HG03439 (cell line): ENCODE measurements at regions not wholly inside any gene's neighbourhood (a gene's known extent, or its start where the extent isn't known, plus 50 kb on each side); places are given as distances from the start of the nearest gene placed in this dataset.

ENCODE experiments used
- ATAC-seq: cut with Tn5 transposase; IDR thresholded peaks from one replicate; pipeline ENCODE4 v1.9.1; 2021; ENCODE audit warnings: mild to moderate bottlenecking, moderate library complexity; ENCODE audit not compliant: unreplicated experiment

DNA sequence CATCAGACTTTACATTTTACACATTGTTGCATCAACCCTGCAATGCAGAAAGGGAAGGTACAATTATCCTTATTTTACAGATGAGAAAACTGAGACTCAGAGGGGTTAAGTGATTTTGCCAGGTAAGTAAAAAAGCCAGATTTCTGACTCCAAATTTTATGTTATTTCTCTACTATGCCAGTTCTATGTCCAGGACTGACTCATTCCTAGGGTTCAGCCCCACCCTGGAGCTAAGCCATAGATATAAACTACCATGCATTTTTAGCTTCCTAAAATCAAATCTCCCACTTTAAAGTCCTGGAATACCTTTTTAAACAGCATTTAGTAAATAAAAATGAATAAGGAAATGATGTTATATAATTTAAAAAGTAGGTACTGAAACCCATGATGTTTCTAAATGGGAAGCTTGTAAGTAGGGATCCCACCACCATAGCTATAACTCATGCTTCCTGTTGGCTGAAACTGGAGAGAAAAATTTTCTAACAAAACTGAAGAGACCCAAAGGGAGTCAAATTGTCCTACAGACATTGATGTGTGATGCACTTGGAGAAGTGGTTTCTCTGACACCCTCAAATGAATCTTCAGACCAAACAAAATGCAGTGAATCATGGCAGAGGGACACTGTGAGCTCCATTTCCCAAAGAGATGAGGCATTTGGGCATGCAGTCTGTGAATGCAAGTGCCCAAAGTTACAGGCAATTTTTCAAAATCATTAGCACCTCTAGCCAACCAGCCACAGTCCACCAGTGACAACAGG is 301.7 kb upstream of the UMPS start:
- no peak for ATAC-seq

DNA sequence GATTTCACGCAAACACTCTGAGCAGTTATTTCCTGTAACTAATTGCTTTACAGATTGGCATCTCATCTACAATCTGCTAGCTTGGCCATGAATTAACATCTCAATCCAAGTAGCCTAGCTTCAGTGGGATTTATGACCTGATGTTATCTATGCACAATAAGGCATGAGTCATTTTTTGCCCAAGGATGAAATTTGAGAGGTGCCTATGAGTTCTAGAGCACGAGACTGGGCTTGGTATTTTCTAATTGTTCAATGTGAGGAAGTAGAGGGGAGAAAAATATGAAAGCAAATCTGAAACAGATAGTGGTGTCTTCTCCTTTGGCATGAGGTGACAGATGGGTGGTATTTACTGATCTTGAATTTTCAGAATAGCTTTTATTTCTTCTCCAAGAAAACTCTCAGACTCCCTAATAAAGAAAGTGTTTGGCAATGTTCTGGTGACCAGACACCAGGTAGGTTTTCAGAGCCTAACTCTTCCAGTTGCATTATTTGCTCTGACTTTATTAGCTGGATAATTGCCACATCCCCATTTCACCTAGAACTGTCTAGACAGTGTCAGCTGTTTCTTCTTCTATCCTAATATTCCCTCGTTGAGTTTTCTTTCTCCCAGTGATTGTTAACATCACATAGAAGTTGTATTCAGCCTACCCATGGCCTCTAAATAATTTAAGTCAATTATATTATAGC is 301.0 kb upstream of the UMPS start:
- ATAC-seq: no peak

DNA sequence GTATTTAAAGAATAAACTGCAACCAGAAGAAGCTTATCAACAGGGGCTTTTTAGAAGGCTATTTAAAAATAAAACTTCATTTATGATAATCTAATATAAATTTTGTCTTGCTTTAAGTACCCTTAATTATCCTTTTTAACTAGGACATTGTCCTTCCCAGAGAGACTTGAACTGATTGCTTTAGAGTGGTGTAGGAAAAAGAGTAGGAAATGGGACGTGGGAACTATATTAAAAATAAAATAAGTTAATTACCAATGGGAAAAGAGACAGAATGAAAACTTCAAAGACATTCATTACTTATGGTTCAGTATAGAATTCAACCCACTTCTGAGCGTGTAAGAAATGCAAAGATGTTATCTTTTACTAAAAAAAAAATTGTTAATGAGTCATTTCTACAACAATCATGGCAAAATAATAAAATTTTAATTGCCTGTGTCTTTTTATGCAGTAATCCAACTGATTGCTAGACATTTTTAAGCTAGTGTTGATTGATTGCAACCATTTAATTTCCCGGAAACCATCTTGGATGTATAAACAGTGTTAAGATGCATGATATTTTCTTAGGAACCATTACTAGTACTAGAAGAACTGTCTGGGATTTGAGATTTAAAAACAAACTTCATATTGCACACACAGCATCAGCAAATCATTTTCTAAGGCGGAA is 298.8 kb upstream of the UMPS start:
- ATAC-seq: no peak

DNA sequence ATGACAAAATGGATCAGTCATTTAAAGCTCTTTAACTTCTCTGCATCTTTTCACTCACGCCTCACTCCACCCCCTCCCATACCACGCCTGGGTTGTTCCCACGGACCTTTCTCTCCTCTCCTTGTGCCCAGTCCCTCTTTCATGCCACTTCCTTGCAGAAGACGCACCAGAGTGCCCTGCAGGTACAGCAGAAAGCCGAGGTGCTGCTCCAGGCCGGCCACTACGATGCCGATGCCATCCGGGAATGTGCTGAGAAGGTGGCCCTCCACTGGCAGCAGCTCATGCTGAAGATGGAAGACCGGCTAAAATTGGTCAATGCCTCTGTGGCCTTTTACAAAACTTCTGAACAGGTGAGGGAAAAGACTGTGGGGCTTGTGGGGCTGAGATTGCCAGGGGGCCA is 296.1 kb upstream of the UMPS start:
- no peak for ATAC-seq

DNA sequence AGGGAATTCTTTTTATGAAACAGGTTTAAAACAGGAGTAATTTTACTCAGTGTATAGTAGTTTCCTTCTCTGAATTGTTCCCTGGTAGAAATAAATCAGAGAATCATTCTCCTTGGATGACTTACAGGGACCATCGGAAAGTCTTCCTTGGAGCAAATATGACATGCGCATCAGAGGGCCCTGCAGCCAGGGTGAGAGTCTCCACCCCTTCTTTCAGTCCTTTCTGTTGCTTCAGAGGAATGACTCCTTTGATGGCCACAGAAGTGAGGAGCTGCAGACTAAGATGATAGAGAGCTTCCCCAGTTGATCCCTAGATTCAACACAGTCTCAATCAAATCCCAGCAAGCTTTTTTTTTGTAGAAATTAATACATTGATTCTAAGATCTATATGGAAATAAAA is 294.8 kb upstream of the UMPS start:
- no peak for ATAC-seq

DNA sequence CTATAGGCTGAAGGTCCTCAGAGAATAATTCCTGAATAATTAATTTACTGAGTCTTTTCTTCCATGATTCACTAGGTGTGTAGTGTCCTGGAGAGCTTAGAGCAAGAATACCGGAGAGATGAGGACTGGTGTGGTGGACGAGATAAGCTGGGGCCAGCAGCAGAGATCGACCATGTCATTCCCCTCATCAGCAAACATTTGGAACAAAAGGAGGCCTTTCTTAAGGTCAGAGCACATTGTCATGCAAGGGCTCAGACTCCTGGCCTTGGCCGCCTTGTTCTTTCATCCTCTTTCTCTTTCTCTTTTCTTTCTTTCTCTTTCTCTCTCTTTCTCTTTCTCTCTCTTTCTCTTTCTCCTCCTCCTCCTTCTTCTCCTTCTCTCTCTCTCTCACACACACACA is 291.4 kb upstream of the UMPS start:
- ATAC-seq: no peak

DNA sequence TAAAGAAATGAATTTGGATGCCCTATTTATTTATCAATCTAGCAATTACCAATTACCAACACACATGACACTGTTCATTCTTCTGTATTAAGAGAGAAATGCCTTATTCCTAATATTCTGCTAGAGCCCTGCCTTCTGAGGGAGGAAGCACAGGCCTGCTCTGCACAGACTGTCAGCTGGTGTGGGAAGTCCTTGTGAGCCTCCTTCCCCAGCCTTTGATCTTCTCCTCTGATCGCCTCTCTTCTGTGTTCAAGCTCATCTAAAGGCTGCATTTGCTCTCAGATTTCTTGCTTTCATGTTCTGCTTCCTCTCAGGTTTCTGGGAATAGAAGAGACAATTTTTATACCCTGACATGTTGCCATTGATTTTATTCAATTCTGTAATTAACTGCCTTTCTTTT is 290.6 kb upstream of the UMPS start:
- ATAC-seq: no peak

DNA sequence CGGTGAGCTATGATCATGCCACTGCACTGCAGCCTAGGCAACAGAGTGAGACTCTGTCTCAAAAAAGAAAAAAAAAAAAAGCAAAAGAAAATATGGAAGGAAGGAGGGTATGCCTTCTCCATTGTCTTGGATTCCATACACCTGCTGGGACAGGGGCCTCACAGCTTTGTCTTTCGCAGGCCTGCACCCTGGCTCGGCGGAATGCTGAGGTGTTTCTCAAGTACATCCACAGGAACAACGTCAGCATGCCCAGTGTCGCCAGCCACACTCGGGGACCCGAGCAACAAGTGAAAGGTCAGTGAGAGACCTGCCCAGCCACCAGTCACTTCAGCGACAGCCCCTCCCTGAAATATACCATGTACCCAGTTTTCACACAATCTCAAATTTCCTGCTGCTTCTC is 288.5 kb upstream of the UMPS start:
- ATAC-seq: no peak

DNA sequence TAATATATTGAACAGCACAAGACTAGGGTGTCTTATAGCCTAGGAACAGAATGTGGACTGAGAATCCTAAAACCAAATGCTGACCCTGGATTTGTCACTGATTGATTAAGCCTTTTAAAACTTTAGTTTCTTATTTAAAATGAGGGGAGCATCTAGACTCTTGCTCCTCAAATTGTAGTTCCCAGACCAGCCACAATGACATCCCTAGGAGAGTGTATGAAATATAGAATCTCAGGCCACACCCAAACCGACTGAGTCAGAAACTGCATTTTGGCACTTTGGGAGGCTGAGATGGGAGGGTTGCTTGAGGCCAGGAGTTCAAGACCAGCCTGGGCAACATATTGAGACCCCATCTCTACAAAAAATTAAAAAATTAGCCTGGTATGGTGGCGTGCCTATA is 287.8 kb upstream of the UMPS start:
- no peak for ATAC-seq

DNA sequence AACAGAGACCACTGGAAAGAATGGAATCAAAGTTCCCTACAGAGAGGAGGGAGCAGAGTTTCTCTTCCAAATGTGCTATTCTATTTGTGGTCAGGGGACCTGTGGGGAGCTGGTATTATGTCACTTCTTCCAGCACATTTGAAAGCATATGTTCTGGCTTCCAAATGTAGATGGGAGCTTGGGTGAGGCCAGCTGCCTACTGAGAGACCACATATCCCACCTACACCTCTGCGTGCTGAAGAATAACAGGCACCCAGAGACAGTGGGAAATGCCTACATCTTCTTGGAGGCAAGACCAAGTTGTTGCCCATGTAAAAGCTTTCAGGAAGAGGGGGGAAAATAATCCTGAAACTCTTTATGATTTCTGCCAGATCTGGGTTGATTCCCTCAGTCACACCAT is 286.8 kb upstream of the UMPS start:
- ATAC-seq: no peak

DNA sequence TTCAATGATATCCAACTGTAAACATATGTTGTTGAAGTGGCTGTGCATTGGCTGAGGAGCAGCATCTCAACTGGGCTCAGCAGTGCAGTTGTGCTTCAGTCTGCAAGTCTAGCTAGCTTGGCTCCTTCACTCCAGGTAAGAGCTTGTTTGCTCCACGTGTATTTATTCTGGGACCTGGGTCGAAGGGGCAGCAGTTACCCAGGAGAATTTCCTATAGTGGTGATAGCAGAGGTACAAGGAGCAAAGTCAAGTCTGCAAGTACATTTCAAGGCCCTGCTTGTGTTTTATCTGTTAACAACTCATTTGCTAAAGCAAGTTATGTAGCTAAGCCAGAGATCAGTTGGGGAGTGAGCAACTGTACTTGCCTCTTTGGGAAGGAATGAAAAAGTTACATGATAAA is 286.2 kb upstream of the UMPS start:
- no peak for ATAC-seq

DNA sequence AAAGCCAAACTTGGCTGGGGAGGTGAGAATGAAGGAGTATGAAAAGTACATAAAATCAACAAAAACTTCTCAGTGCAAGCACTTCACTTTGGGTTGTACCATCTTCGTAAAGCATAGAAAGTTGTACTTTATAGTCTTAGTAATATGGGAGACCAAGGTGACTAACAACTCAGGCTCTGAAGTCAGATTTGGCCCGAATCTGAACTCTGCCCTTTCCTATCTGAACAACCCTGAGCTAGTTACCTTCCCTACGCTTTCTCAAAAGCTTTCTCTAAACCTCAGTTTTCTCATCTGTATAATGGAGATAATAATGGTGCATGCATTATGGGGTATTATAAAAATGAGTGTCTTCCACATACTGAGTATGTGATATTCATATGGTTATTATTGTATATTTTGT is 285.4 kb upstream of the UMPS start:
- ATAC-seq: no peak

DNA sequence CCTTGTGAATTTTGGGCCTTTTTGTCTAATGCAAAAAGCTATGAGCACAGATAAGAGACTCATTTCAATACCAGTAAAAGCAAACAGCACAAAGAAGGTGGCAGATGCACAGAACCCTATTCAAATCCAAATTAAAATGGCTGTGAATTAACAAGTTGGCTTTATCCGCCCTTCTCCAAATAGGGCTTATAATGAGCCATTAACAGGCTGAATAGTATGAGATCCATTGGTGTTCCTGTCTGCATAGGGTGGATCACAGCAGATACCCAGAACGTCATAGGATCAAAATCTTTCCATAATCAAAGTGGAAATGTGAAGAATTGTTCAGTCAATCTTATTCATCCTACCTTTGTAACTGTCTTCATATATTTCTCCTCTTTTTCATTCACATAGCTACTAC is 282.4 kb upstream of the UMPS start:
- ATAC-seq: no peak

DNA sequence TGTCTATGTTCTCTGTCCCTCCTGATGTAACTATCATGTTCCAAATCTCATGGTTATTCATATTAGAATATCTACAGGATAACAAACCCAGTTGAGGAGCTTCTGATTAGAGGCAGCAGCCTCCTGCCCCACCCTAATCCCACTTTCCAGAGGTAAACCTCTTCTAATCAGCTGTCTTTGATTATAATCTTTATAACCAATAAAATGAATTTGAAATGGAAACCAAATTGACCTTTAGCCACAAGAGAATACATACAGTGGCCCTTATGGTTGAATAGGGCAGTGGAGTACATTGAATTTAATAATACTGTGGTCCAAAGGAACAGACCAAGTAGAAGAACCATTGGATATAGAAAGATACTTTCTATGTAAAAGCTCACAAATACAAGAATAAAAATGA is 281.3 kb upstream of the UMPS start:
- no peak for ATAC-seq

DNA sequence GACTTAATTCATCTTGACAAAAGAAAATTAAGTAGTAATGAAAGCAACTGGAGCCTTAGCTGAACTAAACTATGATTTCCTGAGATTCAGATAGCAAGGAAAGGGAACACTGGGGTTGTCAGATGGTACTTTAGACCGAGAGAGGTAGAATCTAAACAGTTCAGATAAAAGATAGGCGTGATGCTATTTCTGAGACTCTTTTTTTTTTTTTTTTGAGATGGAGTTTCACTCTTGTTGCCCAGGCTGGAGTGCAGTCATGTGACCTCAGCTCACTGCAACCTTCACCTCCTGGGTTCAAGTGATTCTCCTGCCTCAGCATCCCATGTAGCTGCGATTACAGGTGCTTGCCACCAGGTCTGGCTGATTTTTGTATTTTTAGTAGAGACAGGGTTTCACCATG is 279.9 kb upstream of the UMPS start:
- ATAC-seq: no peak

DNA sequence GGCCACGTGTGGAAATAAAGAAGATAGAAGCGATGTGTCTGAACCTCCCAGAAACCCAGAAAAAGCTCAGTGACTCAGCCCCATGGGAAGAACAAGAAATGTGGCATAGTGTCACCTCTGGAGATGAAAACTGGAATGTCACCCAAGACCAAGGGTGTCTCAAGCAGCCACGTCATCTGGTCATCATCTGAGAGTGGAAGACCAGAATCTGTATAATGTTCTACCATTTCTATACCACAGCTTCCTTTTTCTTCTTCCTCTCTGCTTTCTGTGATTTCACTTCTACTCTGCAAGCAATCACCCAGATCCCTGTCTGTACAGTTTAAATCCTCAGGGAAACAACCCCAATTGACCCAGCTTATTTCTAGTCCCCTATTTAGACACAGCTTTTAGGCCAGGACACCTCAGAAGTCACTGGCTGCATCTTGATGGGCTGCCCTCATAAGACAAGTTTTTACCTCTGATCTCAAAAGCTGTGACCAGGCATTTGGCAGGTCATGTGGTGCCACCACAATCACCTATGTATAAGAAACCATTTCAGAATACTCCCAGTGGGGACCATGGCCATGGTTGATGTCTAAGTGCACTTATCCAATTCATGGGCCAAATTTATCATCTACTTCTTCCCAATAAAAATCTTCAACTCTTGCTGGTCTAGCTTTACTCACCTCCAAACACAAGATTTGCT is 278.5 kb upstream of the UMPS start:
- ATAC-seq: no peak

DNA sequence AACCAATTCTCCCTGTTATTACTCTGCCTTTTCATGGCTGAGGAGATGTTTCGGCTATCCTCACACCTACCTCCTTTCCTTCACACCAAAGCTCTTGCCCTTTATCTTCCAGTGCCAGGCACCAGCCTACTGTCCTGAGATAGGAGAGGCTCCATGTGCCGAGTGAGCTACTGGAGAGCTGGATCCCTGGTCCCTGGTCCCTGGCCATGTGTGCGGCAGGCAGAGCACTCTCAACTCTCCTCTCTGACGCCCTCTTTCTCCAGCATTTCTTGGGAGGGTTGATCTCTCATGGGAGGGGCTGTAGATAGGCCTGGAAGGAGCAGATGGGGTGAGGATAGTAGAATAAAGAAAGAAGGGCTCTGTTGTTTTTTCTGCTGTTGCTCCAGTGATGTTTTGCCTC is 277.1 kb upstream of the UMPS start:
- no peak for ATAC-seq

DNA sequence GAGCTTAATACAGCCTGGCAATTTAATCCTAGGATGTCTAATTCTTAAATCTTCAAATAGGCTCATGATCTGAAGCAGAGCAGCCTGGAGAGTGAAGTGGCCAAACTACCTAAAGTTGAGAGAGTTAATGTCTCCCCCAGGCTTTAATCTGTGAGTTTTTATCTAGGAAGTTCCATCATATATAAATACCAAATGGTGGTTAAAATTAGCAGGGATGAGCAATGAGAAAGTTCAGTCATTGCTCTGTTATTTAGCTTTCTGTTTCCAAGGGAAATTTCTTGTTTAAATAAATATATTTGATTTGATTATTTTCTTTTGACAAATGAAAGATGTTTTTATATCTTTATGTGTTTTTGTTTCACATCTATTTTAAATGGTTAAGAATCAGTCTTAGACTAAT is 274.4 kb upstream of the UMPS start:
- ATAC-seq: no peak

DNA sequence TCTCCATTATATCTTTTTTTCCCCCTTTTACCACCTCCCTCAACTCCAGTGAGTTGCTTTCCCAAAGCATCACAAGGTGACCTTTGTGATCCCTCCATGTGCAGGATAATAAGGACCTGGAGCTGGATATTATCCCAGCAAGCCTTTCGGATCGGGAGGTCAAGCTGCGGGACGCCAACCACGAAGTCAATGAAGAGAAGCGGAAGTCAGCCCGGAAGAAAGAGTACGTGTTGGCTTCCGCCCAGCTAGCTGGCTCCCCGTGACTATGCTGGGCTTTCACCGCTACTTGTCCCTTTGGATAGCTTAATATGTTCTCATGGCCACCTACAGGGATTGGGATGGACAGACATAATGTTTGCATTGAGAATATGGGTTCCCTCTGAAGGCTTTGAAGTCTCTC is 273.7 kb upstream of the UMPS start:
- no peak for ATAC-seq

DNA sequence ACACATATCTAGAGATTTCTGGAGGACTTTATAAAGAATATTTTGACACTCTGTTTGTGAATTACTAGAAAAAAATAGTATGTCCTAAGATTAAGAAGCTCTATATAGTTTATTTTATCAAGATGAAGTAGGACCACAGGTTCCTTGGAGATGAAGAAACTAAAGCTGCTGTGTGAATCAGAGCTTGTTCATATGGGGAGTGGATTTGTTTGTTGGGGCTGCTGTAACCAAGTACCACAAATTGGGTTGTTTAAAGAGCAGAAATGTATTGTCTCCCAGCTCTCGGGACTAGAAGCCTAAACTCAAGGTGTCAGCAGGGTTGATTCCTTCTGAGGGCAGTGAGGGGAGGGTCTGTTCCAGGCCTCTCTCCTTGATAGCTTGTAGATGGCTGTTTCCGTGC is 270.6 kb upstream of the UMPS start:
- ATAC-seq: no peak

DNA sequence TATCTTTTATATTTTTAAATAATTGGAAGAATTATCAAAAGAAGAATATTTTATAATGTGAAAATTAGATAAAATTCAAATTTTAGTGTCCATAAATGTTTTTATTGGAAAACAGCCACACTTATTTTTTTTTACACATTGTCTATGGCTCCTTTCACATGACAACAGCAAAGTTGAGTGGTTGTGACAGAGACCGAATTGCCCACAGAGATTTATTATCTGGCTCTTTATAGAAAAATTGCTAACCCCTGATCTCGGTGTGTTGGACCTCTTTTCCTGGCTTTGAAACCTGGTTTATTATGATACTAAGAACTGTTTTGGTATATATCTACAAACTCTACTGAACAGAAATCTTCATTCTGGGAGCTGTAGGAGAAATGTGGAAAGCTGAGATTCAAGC is 269.1 kb upstream of the UMPS start:
- no peak for ATAC-seq
